Sigmoid colon (tissue), 6 donors: ENCODE measurements at regions not wholly inside any gene's neighbourhood (a gene's known extent, or its start where the extent isn't known, plus 50 kb on each side); places are given as distances from the start of the nearest gene placed in this dataset.

Source experiments
- DNase-seq: peaks from one replicate; pipeline ENCODE4 v3.0.0-alpha.2; 2019
- H3K27ac ChIP-seq, 4 donors: fragments of 200-600 bp; sonication (generic); one replicate each; pipeline ENCODE4 v1.5.1; 2016 to 2019; ENCODE audit warnings: mild to moderate bottlenecking in 1 of 4
- H3K27me3 ChIP-seq, 3 donors: fragments of 200-600 bp; sonication (generic); one replicate each; pipeline ENCODE4 v1.5.1; 2019; ENCODE audit warnings: mild to moderate bottlenecking in 1 of 3
- H3K36me3 ChIP-seq, 4 donors: fragments of 200-600 bp; sonication (generic); one replicate each; pipeline ENCODE4 v1.5.1; 2016 to 2019
- H3K4me1 ChIP-seq, 4 donors: fragments of 200-600 bp; sonication (generic); one replicate each; pipeline ENCODE4 v1.5.1; 2017 to 2019
- H3K4me3 ChIP-seq, 4 donors: fragments of 200-600 bp; sonication (generic); one replicate each; pipeline ENCODE4 v1.5.1; 2017 to 2019; ENCODE audit warnings: mild to moderate bottlenecking in 2 of 4, moderate library complexity in 1 of 4
- H3K9me3 ChIP-seq, 4 donors: fragments of 200-600 bp in 3 of 4; sonication (generic) in 3 of 4; one replicate each; pipeline versions ENCODE4 v1.5.1 to v1.6.1; 2013 to 2019
- CTCF ChIP-seq, 4 experiments: fragments of 450-650 bp in 3 of 4; fragments of 200-600 bp in 1 of 4; IDR thresholded peaks; one replicate each; pipeline ENCODE4 v1.5.1; 2016 to 2019; ENCODE audit warnings: antibody characterized with exemption in 4 of 4, mild to moderate bottlenecking in 3 of 4, moderate library complexity in 2 of 4
- EP300 ChIP-seq, 4 donors: sonication (generic); formaldehyde crosslinking; IDR thresholded peaks; one replicate each; pipeline ENCODE4 v1.6.1; 2017; ENCODE audit warnings: antibody characterized with exemption in 4 of 4
- POLR2A ChIP-seq, 2 donors: fragments of 450-650 bp; IDR thresholded peaks; one replicate each; pipeline ENCODE4 v1.6.1; 2016; ENCODE audit warnings: antibody characterized with exemption in 2 of 2, mild to moderate bottlenecking in 2 of 2, moderate library complexity in 2 of 2
- POLR2AphosphoS5 ChIP-seq, 4 donors: sonication (generic); formaldehyde crosslinking; IDR thresholded peaks; one replicate each; pipeline ENCODE4 v1.6.1; 2017; ENCODE audit warnings: antibody characterized with exemption in 4 of 4
- WGBS, 2 donors: extraction: QIAGEN DNeasy Blood & Tissue Kit; methylation state at CpG; one replicate each; pipeline ENCODE4 v1.1.7; 2013; 5-methylcytosine and 5-hydroxymethylcytosine counted together
- intact Hi-C: fragments of 100-400 bp; cut with DNase I; formaldehyde crosslinking; loops from one replicate; pipeline ENCODE4 v1.15.1; 2023
- donor health status: healthy with polysubstance abuse.
- donor health status: healthy.

GRCh38 chr5:24963611-24964010 is 318.8 kb upstream of the CDH10 start:
- WGBS, 2 donors = 29 to 67% methylated on average over 1 of the region's 1 CpG
- no peak for TF ChIP-seq POLR2AphosphoS5 (IDR thresholded peaks at IDR 0.05)
- no peak for TF ChIP-seq POLR2A (IDR thresholded peaks at IDR 0.05)
- no peak for TF ChIP-seq CTCF (IDR thresholded peaks at IDR 0.05)
- no peak for TF ChIP-seq EP300 (IDR thresholded peaks at IDR 0.05)
- intact Hi-C loops = no loop called here

GRCh38 chr5:24923400-24923799 is 278.6 kb upstream of the CDH10 start:
- no peaks in the 10 kb centered on the region for H3K27me3 ChIP-seq
- intact Hi-C loops = no loop called here
- H3K27ac ChIP-seq = no peak overlapping the region
- no peaks in the 10 kb centered on the region for H3K36me3 ChIP-seq
- WGBS, 2 donors = 86 to 91% methylated on average over 3 of the region's 3 CpGs
- DNase-seq = no peak
- no peak for TF ChIP-seq POLR2A (IDR thresholded peaks at IDR 0.05)
- TF ChIP-seq EP300 (IDR thresholded peaks at IDR 0.05) = no peak
- no peak for TF ChIP-seq POLR2AphosphoS5 (IDR thresholded peaks at IDR 0.05)
- no peaks in the 10 kb centered on the region for H3K4me1 ChIP-seq
- H3K9me3 ChIP-seq = peaks cover 0 to 3% (median 0%) of the 10 kb centered on the region in 4 donors
- no peak overlapping the region for H3K4me3 ChIP-seq

More at GRCh38 chr5:24963611-24964010, 318.8 kb upstream of the CDH10 start:
- H3K27me3 ChIP-seq = no peaks in the 10 kb centered on the region
- H3K27ac ChIP-seq = no peak overlapping the region
- H3K36me3 ChIP-seq = no peaks in the 10 kb centered on the region
- no peak overlapping the region for H3K4me3 ChIP-seq
- H3K4me1 ChIP-seq = no peaks in the 10 kb centered on the region
- H3K9me3 ChIP-seq = peaks cover 0 to 4% (median 0%) of the 10 kb centered on the region in 4 donors
- no peak for DNase-seq

- WGBS, 2 donors = 78 to 92% methylated on average over 1 of the region's 1 CpG
- Histone ChIP-seq H3K4me1 (no peaks in the 10 kb centered on the region), H3K4me3 (no peak overlapping the region), H3K36me3 (no peaks in the 10 kb centered on the region), H3K27me3 (no peaks in the 10 kb centered on the region), H3K27ac (no peak overlapping the region), H3K9me3 (peaks cover 0 to 3% (median 0%) of the 10 kb centered on the region in 4 donors)
- intact Hi-C loops = no loop called here
- no peak for DNase-seq
- TF ChIP-seq POLR2A (IDR thresholded peaks at IDR 0.05) (no peak), CTCF (IDR thresholded peaks at IDR 0.05) (no peak), EP300 (IDR thresholded peaks at IDR 0.05) (no peak), POLR2AphosphoS5 (IDR thresholded peaks at IDR 0.05) (no peak)
Measured at GRCh38 chr5:24918676-24919075, 273.9 kb upstream of the CDH10 start.

GRCh38 chr5:24916863-24917262 is 272.1 kb upstream of the CDH10 start:
- no peak for DNase-seq
- Histone ChIP-seq H3K4me1 (no peaks in the 10 kb centered on the region), H3K27me3 (no peaks in the 10 kb centered on the region), H3K36me3 (no peaks in the 10 kb centered on the region), H3K4me3 (no peak overlapping the region), H3K27ac (no peak overlapping the region), H3K9me3 (peaks cover 0 to 3% (median 0%) of the 10 kb centered on the region in 4 donors)
- 76 to 85% methylated on average over 2 of the region's 2 CpGs for WGBS, 2 donors
- intact Hi-C loops = no loop called here
- TF ChIP-seq CTCF (IDR thresholded peaks at IDR 0.05) (no peak), EP300 (IDR thresholded peaks at IDR 0.05) (no peak), POLR2AphosphoS5 (IDR thresholded peaks at IDR 0.05) (no peak), POLR2A (IDR thresholded peaks at IDR 0.05) (no peak)

GRCh38 chr5:24909210-24909609 is 264.4 kb upstream of the CDH10 start:
- Histone ChIP-seq H3K27me3 (no peaks in the 10 kb centered on the region), H3K4me3 (no peak overlapping the region), H3K27ac (no peak overlapping the region), H3K36me3 (no peaks in the 10 kb centered on the region), H3K4me1 (no peaks in the 10 kb centered on the region), H3K9me3 (peaks cover 0 to 3% (median 0%) of the 10 kb centered on the region in 4 donors)
- intact Hi-C loops = no loop called here
- TF ChIP-seq POLR2AphosphoS5 (IDR thresholded peaks at IDR 0.05) = no peak
- TF ChIP-seq CTCF (IDR thresholded peaks at IDR 0.05) = no peak
- TF ChIP-seq POLR2A (IDR thresholded peaks at IDR 0.05) = no peak
- TF ChIP-seq EP300 (IDR thresholded peaks at IDR 0.05) = no peak
- no peak for DNase-seq
